ENCODE measurements at regions not wholly inside any gene's neighbourhood (a gene's known extent, or its start where the extent isn't known, plus 50 kb on each side); places are given as distances from the start of the nearest gene placed in this dataset.

DNA sequence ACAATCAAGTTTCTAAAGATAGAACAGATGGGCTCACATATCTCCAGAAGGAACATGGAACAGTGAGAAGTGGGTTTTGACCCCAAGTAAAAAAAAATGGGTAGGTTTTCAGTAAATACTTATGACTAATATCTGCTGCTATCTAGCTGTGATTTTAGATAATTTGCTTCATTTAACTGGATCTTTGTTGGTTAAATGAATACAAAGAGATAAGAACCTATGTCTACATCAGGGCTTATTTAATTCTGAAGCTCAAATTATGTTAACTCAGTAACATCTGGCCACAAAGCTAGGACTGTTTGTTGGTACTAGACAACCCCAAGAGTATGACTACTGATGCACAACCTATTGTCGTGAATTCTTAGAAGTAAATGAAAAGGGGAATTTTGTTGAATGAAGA lies 144.4 kb upstream of the SESN3 start:
- DNase-seq: no peak

DNA sequence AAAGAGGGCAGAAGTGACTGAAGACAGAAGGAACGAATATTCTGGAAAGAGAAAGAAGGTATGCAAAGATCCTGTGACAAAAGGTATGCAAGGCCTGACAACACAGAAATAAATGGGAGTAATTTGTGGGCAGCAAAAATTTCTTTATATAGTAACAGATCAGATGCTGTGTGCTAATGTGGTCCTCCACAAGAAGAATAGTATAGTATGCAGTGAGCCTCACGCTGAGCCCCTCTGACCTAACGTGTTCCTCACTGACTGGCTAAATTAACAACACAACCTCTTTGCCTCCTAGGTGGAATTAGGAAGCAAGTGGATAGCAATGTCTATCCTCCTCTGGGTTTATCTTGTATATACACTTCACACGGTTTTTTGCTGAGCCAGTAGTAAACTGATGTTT lies 143.1 kb upstream of the SESN3 start:
- DNase-seq: no peak

DNA sequence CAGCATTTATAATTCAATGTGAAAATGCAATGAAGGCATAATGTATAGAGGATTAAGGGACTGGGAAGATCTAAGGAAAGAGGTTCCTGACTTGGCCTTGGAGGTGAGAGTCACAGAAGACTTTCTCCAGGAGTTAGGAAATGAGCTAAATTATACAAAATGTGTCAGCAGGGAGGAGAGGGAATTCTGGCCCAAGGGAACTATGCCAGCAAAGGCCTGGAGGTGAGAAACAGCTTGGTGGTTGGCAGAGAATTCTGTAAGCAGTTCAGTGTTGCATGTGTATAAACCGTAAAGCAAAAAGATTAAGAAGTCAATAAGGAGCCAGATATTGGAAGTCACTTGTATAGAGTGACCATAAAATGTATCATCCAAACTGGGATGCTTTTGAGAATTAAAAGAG lies 142.2 kb upstream of the SESN3 start:
- no peak for DNase-seq

DNA sequence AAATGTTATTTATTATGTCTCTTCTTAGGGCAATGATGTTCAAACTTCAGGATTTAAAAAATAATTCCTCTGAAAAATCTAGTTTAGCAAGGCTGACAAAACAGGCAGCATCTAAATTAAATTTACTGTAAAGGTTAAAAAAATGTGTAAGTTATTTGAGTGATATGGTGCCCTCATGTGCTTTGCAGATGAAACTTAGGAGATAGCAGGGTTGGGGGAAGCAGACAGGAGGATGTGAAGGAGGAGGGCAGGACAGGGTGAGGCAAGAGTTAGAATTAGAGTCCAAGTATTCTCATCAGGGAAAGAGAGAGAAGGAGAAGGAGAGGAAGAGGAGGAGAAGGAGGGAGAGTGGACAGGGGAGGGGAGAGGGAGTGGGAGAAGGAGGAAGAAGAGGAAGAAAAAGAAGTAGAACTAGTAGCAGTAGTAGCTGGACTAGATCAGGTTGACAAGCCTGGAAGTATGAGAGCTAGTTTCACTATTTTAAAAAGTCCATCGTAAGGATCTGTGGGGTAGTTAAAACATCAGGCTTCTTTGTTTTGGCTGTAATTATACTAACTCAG lies 141.2 kb upstream of the SESN3 start:
- DNase-seq: no peak

DNA sequence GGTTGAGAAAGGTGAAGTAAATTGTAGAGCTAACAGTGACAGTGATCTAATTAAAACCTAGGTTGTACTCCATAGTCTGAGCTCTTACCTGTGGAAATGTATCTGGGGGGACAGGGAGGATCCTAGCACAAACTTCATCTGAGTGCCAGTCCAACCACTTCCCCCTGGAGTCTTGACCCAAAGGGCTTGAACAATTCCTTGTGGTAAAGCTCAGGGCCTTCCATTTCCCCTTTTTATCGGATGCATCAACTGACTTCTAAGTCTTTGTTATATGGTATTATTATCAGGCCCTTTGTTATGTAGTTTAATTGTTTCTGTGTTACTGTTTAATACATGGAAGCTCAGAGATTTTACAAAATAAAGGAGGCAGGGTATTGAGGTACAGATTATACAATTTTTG lies 140.2 kb upstream of the SESN3 start:
- no peak for DNase-seq

DNA sequence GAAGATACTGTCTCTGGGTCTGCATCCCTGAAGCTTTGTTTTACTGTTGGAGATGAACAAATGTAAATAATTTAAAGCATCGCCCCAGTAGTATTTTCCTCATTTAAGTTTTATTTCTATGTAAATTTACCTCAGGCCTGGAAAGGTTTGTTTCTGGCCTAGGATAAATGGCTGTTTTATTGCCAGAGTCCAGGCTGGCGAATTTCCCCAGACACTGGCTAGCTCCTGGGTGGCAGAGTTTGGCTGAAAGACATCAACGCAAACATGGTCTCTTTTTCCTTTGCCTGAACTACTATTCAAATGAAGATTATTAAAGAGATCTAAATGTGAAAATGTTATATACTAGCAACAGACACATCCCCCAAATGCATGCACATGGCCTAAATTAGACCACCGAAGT lies 136.7 kb upstream of the SESN3 start:
- no peak for DNase-seq

DNA sequence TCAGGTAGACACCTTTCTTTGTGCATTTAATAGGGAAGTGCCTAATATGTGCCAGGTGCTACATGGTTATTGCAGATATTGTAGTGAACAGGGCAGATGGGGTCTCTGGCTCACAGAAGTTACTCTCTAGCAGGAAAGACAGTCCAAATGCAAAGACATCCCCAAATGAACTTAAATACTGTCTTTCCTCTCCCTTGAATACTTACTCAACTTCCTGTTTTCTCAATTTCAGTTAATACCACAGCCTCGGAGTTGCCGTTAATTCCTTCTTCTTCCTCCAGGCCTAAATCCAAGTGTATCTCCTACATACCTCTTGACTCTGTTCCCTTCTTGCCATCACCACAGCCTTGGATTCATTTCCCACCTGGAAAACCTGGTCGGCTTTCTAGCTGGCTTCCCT lies 134.3 kb upstream of the SESN3 start:
- DNase-seq: no peak

DNA sequence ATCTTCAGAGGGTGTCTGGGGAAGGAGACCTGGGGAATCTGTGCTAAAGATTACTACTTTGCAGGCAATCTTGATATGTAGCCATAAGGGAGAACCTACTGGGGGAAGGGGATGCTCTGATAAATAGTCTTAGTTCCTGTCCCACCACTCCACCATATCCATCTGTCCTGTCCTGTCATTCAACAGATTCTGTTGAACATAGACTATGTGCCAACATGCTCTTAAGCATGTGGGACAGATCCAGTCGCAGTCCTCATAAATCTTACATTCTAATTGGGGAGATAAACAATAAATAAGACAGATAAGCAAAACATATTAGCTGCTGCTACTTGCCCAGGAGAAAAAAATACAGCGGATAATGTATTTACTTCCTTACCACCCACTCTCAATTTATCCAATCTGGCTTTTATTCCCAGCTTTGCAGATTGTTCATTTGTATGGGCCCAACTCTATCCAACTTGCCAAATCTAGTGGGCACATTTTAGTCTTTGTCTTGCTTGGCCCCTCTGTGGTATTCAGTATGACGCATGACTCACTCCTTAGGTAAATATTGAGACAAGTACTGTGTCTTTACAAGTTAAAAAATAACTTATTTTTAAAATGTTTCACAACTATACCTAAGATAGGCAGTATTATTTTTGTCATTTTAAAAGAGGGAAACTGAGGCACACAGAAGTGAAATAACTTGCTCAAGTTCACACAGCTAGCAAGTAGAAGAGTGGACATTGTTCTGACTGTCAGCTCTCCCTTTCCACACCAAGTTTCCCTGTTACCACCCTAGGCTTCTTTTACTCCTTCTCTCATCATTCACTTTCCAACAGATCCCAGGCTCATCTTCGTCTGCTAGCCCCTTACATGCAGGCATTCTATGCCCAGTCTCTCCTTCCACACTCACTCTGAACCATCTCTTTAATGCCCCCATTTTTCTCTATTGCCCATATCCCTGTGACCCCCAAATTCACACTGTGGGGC lies 133.6 kb upstream of the SESN3 start:
- DNase-seq: no peak

DNA sequence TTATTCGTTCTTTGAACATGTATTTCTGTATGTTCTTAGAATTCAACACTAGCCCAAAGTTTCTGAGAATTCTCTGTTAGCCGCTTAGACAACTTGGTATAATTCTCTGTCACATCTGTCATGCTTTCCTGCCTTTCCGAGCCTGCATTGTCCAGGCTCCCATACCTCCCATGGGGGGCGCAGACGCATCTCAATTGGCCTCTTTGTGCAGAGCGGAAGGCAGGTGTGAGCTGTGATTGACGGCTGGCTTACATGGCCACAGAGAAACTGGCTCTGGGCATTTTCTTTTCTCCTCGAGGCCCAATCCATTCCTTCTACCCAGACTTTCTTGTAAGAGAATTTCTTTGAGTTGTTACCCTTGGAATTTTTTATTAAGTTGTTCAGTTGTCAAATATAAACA lies 132.7 kb upstream of the SESN3 start:
- DNase-seq: no peak

DNA sequence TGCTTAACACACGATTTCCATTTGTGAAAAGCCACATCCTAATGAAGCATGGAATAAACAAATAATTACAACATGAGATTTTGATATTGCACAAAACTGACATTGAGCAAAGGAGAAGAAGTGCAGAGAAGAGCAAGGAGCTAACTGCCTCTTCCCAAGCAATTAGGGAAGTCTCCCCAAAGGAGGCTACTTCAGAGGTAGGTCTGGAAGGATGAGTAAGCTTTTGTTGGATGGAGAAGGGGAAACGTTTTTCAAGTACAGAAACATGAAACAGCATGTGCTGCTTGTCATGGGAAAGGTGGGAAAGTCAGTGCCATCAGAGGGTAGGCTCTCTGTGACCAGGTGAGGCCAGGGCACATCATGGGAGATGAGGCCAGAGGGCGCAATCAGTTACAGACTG lies 132.2 kb upstream of the SESN3 start:
- no peak for DNase-seq

DNA sequence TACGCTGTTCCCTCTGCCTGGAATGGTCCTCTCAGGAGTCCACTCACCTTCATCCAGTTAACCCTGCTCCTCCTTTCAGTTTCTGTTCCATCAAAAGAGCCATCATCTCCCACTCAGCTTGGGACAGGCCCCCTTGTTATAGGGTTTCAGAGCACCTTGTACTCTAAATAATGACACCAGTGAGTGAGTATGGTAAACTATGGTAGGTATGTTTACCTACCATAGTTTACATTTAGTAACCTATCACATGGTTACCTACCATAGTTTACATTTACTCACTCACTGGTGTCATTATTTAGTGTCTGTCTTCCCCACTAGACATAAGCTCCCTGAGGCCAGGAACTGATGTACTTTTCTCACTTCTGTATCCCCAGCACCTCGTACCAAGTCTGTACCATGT lies 130.2 kb upstream of the SESN3 start:
- no peak for DNase-seq

DNA sequence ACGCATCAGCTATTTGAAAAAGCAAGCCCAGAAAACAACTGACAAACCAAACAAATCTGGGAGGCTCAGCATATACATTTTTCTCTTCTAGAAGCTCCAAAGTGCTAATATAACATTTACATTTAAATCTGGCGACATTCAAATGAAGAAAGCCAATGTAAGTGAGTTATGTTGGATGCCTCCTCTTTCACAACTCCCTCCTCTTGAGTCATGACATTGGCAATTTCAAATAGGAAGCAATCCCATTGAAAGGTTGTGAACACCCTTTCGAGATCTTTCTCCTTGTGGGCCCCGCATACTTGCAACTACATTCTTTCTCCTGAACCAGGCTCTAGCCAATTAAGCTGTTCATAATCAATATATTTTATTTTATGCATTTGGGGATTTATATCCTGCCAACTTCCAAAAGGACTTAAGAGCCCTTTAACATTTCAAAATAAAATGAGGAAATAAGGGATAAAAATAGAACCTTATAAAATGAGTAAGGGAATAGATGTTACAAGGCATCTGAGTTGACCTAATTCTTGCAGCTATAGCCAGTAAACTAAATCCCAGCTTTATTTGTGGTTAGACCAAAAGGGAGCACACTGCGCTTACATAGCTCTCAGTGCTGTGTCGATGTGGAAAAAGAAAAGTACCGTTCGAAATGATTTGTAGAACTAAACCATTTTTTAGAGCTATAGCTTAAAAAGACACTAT lies 129.5 kb upstream of the SESN3 start:
- no peak for DNase-seq

DNA sequence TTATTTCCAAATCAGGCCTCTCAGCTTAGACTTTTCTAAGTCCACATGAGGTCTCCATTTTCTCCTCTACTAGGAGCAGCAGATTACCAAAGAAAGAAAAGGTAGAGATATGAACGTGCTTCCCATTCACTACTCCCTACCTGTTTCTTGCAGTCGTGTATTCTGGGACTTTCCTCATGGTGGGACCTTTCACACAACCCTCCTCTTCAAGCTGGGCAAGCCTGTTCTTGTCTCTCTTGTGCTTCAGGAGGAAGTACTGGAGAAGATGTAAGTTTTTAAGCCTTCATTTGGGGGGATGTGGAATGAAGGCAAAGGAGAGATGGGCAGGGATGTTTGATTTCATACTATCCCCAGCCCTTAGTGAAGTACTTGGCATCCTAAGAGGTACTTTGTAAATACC lies 128.8 kb upstream of the SESN3 start:
- no peak for DNase-seq

DNA sequence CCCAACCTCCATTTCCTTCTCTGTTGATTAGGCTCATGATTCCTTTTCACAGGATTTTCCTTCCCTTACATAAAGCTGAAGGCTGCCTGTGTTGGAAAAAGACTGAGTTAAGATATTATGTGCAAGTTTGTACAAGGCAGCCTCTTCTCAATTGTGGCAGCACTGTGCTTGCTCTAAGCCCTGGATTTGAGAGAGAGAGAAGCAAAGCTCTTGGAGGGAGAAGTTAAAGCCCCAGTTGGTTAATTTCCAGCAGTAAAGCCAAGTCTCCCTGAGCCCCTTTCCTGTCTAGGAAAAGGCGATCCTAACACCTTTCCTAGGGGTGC lies 128.3 kb upstream of the SESN3 start:
- DNase-seq: no peak

DNA sequence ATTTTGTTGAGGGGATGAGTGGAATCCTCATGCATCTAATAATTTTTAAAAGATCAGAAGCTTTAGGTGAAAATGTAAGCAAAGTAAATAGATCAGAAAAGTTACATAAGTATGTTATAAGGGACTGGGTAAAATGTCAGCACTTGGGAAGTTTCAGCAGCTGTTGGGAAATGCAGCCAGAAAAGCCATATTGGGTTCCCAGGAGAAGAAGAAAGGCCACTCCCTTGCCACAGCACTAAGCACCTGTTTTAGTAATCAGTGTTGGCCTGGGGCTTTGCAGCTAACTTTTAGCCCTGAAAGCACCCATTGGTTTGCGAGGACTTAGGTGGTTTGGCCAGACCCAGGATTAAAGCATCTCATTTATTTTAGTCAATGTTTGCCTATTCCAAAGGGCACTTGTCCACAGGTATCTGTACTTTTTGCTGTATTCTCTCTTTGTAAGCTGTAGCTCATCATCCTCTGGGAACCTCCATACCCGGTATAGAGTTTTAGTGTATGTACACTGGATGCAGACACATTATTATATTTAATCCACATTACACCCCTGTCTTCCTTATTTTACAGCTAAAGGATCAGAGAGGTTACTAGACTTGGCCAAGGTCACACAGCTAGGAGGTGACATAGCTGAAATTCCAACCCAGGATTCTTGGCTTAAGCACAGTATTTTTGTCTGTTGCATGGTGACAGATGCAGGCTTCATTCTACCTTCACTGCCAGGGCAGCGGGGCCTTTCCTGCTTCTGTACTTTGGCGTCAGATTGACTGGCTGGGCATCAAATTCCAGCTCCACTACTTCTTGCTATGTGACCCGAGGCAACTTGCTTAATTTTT lies 127.7 kb upstream of the SESN3 start:
- no peak for DNase-seq

DNA sequence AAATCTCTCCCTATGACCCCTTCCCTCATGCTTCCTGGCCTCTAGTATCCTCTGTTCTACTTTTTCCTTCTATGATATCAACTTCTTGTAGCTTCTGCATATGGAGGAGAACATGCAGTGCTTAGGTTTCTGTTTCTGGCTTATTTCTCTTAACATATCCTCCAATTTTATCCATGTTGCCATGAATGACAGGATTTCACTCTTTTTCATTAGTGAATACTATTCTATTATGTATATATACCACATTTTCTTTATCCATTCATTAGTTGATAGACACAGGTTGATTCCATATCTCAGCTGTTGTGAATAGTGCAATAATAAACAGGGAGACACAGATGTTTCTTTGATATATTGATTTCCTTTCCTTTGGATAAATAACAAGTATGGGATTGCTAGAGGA lies 123.3 kb upstream of the SESN3 start:
- DNase-seq: no peak

DNA sequence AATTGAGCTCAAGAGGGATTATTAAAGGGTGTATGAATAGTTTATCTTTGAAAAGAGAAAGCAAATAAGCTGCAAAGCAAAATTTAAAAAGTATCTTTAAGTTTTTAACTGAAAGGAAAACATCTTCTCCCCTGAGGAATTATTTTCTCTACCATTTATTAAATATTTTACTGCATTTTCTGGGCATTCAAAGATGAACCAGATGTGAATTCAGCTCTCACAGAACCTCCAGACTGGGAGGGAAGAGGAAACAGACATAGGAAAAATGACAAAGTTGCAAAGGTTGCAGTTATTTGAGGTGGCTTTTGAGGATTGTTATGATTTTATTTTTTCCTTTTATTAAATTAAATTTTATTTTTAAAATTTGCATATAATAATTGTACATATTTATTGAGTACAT lies 122.7 kb upstream of the SESN3 start:
- no peak for DNase-seq

DNA sequence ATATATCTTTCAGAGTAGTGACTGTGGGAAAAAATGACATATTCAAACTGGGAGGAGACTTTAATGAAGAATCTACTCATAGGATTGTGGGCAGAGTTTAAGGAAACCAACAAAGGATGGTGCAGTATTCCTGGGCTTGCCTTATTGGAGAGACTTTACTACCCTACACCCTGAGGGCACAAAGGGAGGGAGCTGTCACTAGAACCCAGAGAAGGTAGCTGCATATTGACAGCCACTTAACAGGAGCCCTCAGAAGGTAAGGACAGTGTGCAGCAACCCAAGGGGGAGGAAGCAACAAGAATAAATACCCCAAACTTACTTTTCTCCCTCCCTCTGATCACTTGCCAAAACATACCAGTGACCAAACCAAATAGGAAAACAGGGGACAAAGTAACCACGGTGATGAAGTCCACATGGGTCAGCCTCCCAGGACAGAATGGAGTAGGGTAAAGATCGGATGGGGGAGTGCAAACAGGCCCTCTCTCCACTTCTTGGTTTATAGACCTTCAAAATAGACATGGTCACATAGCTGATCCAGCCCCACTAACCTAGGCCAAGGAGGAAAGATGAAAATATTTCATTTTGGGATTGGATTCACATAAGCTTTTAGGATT lies 121.8 kb upstream of the SESN3 start:
- DNase-seq: no peak

DNA sequence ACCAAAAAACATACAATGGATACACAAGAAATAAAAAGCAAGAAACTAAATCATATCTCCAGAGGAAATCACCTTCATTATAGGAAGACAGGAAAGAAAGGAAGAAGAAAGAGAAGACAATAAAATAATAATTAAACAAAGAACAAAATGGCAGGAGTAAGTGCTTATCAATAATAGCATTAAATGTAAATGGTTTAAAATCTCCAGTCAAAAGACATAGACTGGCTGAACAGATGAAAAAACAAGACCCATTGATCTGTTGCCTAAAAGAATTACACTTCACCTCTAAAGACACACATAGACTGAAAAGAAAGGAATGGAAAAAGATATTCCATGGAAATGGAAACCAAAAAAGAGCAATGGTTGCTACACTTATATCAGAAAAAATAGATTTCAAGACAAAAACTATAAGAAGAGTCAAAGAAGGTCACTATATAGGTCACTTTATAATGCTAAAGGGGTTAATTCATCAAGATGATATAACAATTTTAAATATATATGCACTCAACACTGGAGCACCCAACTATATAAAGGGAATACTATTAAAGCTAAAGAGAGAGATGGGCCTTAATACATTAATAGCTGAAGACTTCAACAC lies 118.4 kb upstream of the SESN3 start:
- no peak for DNase-seq

DNA sequence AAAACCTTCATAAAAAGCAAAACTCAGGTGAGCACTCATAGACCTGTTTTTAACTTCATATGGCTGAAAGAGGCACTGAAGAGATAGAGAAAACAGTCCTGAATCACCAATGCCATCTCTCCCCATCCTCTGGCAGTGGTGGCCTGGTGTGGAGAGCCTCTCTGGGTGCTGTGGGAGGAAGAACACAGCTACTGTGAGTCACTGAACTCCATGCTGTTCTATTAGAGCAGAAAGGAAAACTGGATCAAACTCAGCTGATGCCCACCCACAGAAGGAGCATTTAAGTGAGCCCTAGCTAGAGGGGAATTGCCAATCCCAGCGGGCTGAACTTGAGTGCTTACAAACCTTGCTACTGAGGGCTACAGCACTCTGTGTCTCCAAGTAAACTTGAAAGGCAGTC lies 115.3 kb upstream of the SESN3 start:
- no peak for DNase-seq

DNA sequence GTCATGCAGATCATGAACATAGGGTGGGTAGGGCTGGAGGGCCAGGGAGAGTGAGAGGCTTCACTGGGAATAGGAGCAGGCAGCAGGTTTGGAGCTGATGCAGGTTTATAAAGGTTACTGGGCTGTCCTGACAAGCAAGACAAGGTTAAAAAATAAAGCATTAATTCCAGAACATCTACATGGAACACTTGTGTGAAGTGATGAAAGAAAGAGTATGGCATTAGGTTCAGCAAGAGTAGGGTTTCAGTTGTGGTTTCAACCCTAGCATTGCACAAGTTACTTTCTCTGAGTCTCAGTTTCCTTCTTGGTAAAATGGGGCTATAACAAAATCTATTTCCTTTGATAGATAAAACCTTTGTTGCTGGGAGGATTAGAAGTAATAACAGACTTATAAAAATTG lies 114.6 kb upstream of the SESN3 start:
- no peak for DNase-seq

DNA sequence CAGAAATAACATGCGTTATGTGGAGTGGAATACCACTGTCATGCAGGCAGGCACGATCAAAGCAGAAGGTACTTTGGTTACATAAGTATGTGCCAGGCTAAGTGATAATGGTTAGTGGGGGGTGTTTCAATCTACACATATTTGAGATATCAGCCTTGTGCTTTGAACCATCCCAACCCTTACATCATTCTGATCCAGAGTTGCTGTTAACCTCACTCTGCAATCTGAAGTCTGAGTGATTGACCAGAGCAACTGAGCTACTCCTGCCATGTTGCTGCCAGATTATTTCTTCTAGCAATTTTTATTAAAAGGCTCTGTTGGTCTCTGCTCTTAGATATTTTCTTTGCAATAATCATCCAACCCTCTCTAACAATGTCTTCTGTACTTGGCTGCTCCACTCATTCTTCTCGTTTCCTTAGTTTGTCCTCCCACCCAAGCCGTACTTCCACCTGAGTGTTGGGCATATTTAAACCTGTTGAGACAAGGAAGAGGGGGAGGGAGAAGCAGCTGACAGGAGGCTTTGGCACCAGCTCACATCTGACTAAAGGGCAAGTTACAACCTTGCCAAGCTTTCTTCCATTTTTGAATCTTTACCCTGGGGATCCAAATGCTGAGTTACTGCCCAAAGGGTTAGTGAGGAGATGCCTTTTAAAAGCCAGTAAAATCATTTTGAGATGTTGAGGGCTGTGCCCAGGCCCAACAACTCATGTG lies 114.1 kb upstream of the SESN3 start:
- DNase-seq: no peak

Measured in activated T-cell treated with anti-CD3 and anti-CD28 coated beads, Interleukin-2, amount 50 U/mL, for 1 hour (primary cell).